Ishikawa (cell line): ENCODE measurements at regions not wholly inside any gene's neighbourhood (a gene's known extent, or its start where the extent isn't known, plus 50 kb on each side); places are given as distances from the start of the nearest gene placed in this dataset.

Source experiments
- CEBPB ChIP-seq: IDR thresholded peaks from 2 replicates; pipeline ENCODE4 v1.6.1; 2012
- EP300 ChIP-seq: IDR thresholded peaks from 2 replicates; pipeline ENCODE4 v1.6.1; 2012; ENCODE audit warnings: borderline replicate concordance
- MAX ChIP-seq: IDR thresholded peaks from 2 replicates; pipeline ENCODE4 v1.6.1; 2012
- RAD21 ChIP-seq: IDR thresholded peaks from 2 replicates; pipeline ENCODE4 v1.6.1; 2012; ENCODE audit warnings: low read depth
- REST ChIP-seq: IDR thresholded peaks from 2 replicates; pipeline ENCODE4 v1.6.1; 2012; ENCODE audit warnings: low read depth, mild to moderate bottlenecking
- TCF12 ChIP-seq: IDR thresholded peaks from 2 replicates; pipeline ENCODE4 v1.6.1; 2012; ENCODE audit warnings: low read depth
- TEAD4 ChIP-seq: IDR thresholded peaks from 2 replicates; pipeline ENCODE4 v1.6.1; 2012
- YY1 ChIP-seq: IDR thresholded peaks from 2 replicates; pipeline ENCODE4 v1.6.1; 2012; ENCODE audit warnings: low read depth
- ZBTB7A ChIP-seq: IDR thresholded peaks from 2 replicates; pipeline ENCODE4 v1.6.1; 2012; ENCODE audit warnings: low read depth
- TF ChIP-seq, protein P1 (sequence below): IDR thresholded peaks from 2 replicates; pipeline ENCODE4 v1.6.1; 2012

DNA sequence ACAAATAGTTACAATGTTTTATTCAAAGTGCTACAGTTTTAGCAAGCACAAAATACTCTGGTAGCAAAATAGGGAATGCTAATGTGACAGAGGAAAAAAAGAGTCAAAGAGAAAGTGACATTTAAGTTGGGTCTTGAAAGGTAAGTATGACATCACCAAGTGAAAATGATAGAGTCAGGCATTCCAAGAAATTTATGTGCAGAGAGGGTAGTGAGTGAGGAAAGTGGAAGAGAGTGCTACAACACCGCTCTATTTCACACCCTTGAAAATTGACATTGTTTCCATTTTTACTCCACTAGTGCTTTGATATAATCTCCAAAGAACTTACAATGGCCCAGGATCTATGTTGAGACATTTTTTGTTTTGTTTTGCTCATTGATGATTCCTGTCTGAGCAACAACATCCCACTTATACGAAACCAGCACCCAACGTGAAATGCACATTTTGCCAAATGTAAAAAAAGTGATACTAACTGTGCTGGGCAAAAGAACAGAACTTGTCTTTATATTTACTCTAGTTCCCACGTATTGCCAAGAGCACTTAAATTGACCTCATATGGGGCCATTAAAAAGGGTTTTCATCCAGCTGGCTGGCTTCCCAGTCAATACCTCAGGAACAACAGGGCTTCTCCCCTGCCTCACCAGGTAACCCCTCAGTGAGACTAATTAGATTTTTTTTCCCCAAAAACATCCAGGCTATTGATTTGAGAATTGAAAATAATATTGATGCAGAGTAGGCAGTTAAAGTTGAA, 206.3 kb upstream of the NR5A2 start:
- TF ChIP-seq YY1, result no peak
- no peak for TF ChIP-seq MAX
- no peak for TF ChIP-seq RAD21
- TF ChIP-seq EP300, result no peak
- TF ChIP-seq TEAD4, result no peak
- TF ChIP-seq TCF12, result no peak
- TF ChIP-seq, protein P1, sequence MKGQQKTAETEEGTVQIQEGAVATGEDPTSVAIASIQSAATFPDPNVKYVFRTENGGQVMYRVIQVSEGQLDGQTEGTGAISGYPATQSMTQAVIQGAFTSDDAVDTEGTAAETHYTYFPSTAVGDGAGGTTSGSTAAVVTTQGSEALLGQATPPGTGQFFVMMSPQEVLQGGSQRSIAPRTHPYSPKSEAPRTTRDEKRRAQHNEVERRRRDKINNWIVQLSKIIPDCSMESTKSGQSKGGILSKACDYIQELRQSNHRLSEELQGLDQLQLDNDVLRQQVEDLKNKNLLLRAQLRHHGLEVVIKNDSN, result no peak
- TF ChIP-seq ZBTB7A, result no peak
- no peak for TF ChIP-seq REST
- no peak for TF ChIP-seq CEBPB
